Astrocyte of the spinal cord (primary cell): ENCODE measurements at regions not wholly inside any gene's neighbourhood (a gene's known extent, or its start where the extent isn't known, plus 50 kb on each side); places are given as distances from the start of the nearest gene placed in this dataset.
A peak's percentile ranks its signal among the peaks of the same experiment; 100 is the strongest.

Experiments used
- DNase-seq: peaks from one replicate; pipeline ENCODE4 v3.0.0; 2011; ENCODE audit warnings: low read depth, low spot score
- H3K4me3 ChIP-seq: 2 replicates; pipeline ENCODE4 v1.5.1; 2011; ENCODE audit warnings: low read depth, mild to moderate bottlenecking, low read length, moderate library complexity
- CTCF ChIP-seq: IDR thresholded peaks from 2 replicates; pipeline ENCODE4 v1.5.1; 2012; ENCODE audit warnings: low read depth, mild to moderate bottlenecking, low read length, inconsistent platforms
- in situ Hi-C: cut with HindIII; loops from 2 replicates; pipeline ENCODE4 v1.10.0; 2017; ENCODE audit warnings: low sequenced_read_pairs

GRCh38 chr5:111997711-111998110 lies 240.7 kb upstream of the NREP start:
- in situ Hi-C loops = no loop called here
- no peak for TF ChIP-seq CTCF
- DNase-seq = peak; percentile 100
- no peak overlapping the region for H3K4me3 ChIP-seq

- in situ Hi-C loops = no loop called here
- H3K4me3 ChIP-seq = no peak overlapping the region
- no peak for DNase-seq
- TF ChIP-seq CTCF = no peak
These were observed 240.3 kb upstream of the NREP start for GRCh38 chr5:111997308-111997707.

GRCh38 chr5:111996574-111996973 lies 239.6 kb upstream of the NREP start:
- no peak for DNase-seq
- in situ Hi-C loops = no loop called here
- H3K4me3 ChIP-seq = no peak overlapping the region
- no peak for TF ChIP-seq CTCF

GRCh38 chr5:111995701-111996100 lies 238.7 kb upstream of the NREP start:
- no peak overlapping the region for H3K4me3 ChIP-seq
- in situ Hi-C loops = no loop called here
- no peak for DNase-seq
- TF ChIP-seq CTCF = no peak

GRCh38 chr5:111993242-111993641 lies 236.2 kb upstream of the NREP start:
- in situ Hi-C loops = no loop called here
- TF ChIP-seq CTCF = no peak
- DNase-seq = no peak
- H3K4me3 ChIP-seq = no peak overlapping the region

GRCh38 chr5:111984044-111984443 lies 227.1 kb upstream of the NREP start:
- no peak overlapping the region for H3K4me3 ChIP-seq
- no peak for TF ChIP-seq CTCF
- in situ Hi-C loops = no loop called here
- peak; percentile 90 for DNase-seq

- no peak for TF ChIP-seq CTCF
- in situ Hi-C loops = no loop called here
- no peak overlapping the region for H3K4me3 ChIP-seq
- no peak for DNase-seq
These were observed 226.5 kb upstream of the NREP start for GRCh38 chr5:111983459-111983858.
